ENCODE measurements at regions not wholly inside any gene's neighbourhood (a gene's known extent, or its start where the extent isn't known, plus 50 kb on each side); places are given as distances from the start of the nearest gene placed in this dataset.

- DNase-seq (ENCODE audit: low spot score) (no peak), ATAC-seq (no peak)
Observed at GRCh38 chr5:117999939-118000549, 988.3 kb downstream of the DTWD2 start.

- DNase-seq (ENCODE audit: low spot score) = no peak
- no peak for ATAC-seq
Observed at GRCh38 chr5:117982691-117983090, 1005.7 kb downstream of the DTWD2 start.

GRCh38 chr5:117973785-117974184 lies 1014.6 kb downstream of the DTWD2 start:
- DNase-seq (ENCODE audit: low spot score) (no peak), ATAC-seq (no peak)

- ATAC-seq = no peak
- no peak for DNase-seq (ENCODE audit: low spot score)
Observed at GRCh38 chr5:117955831-117956230, 1032.5 kb downstream of the DTWD2 start.

GRCh38 chr5:117954331-117954730 lies 1034.0 kb downstream of the DTWD2 start:
- DNase-seq (ENCODE audit: low spot score) (no peak), ATAC-seq (no peak)

GRCh38 chr5:117953272-117953671 lies 1035.1 kb downstream of the DTWD2 start:
- no peak for DNase-seq (ENCODE audit: low spot score)
- ATAC-seq = no peak

- ATAC-seq (no peak), DNase-seq (ENCODE audit: low spot score) (no peak)
Observed at GRCh38 chr5:117947836-117948235, 1040.5 kb downstream of the DTWD2 start.

GRCh38 chr5:117947121-117947520 lies 1041.2 kb downstream of the DTWD2 start:
- DNase-seq (ENCODE audit: low spot score) = no peak
- ATAC-seq = no peak

- DNase-seq (ENCODE audit: low spot score) = no peak
- no peak for ATAC-seq
Observed at GRCh38 chr5:117945258-117945657, 1043.1 kb downstream of the DTWD2 start.

- ATAC-seq = no peak
Observed at GRCh38 chr5:117943541-117943940, 1044.8 kb downstream of the DTWD2 start.

GRCh38 chr5:117942861-117943519 lies 1045.4 kb downstream of the DTWD2 start:
- no peak for ATAC-seq
- DNase-seq (ENCODE audit: low spot score) = no peak

More at GRCh38 chr5:117943541-117943940, 1044.8 kb downstream of the DTWD2 start:
- DNase-seq (ENCODE audit: low spot score) = no peak

- DNase-seq (ENCODE audit: low spot score) = no peak
- no peak for ATAC-seq
Observed at GRCh38 chr5:117893211-117893610, 1095.1 kb downstream of the DTWD2 start.

GRCh38 chr5:117892360-117892759 lies 1096.0 kb downstream of the DTWD2 start:
- no peak for DNase-seq (ENCODE audit: low spot score)
- ATAC-seq = no peak

GRCh38 chr5:117889596-117889995 lies 1098.8 kb downstream of the DTWD2 start:
- DNase-seq (ENCODE audit: low spot score) = no peak

GRCh38 chr5:117888688-117889087 lies 1099.7 kb downstream of the DTWD2 start:
- ATAC-seq = no peak
- DNase-seq (ENCODE audit: low spot score) = no peak

More at GRCh38 chr5:117889596-117889995, 1098.8 kb downstream of the DTWD2 start:
- no peak for ATAC-seq

- DNase-seq (ENCODE audit: low spot score) (no peak), ATAC-seq (no peak)
Observed at GRCh38 chr5:117881426-117882230, 1106.7 kb downstream of the DTWD2 start.

GRCh38 chr5:117880932-117881331 lies 1107.4 kb downstream of the DTWD2 start:
- ATAC-seq = no peak
- no peak for DNase-seq (ENCODE audit: low spot score)

GRCh38 chr5:117877731-117878130 lies 1110.6 kb downstream of the DTWD2 start:
- DNase-seq (ENCODE audit: low spot score) (no peak), ATAC-seq (no peak)

- DNase-seq (ENCODE audit: low spot score) (no peak), ATAC-seq (no peak)
Observed at GRCh38 chr5:117872798-117873368, 1115.5 kb downstream of the DTWD2 start.

GRCh38 chr5:117869596-117869995 lies 1118.8 kb downstream of the DTWD2 start:
- no peak for ATAC-seq
- no peak for DNase-seq (ENCODE audit: low spot score)

- no peak for ATAC-seq
- DNase-seq (ENCODE audit: low spot score) = no peak
Observed at GRCh38 chr5:117863586-117864296, 1124.6 kb downstream of the DTWD2 start.

Measured in left lobe of liver (tissue), 2 donors.